Keratinocyte (primary cell): ENCODE measurements at regions not wholly inside any gene's neighbourhood (a gene's known extent, or its start where the extent isn't known, plus 50 kb on each side); places are given as distances from the start of the nearest gene placed in this dataset.
"Not testable (repeated sequence)": the region's sequence is repeated elsewhere in the genome, so short reads cannot be mapped to it uniquely, and the experiment has no call there.

Experiments used
- DNase-seq: peaks from one replicate; pipeline ENCODE4 v3.0.0-alpha.2; 2011; ENCODE audit warnings: low read depth, missing footprints, low spot score
- FAIRE-seq: peaks from 2 replicates; lab custom pipeline; 2011; peaks lifted over from hg19 to GRCh38; lab: Jason Lieb, UNC
- H2AFZ ChIP-seq: 2 replicates; pipeline ENCODE4 v1.6.0; 2012; ENCODE audit warnings: low read length, control low read depth, inconsistent platforms; ENCODE audit not compliant: control insufficient read depth
- H3K27ac ChIP-seq: 2 replicates; pipeline ENCODE4 v1.5.1; 2011; ENCODE audit warnings: low read length; ENCODE audit not compliant: control insufficient read depth, insufficient read depth
- H3K27me3 ChIP-seq: 3 replicates; pipeline ENCODE4 v1.6.0; 2011; ENCODE audit warnings: low read length; ENCODE audit not compliant: control insufficient read depth, insufficient read depth; ENCODE audit errors: extremely low read depth
- H3K36me3 ChIP-seq, 2 experiments: 2 replicates in 1 of 2; 3 replicates in 1 of 2; pipeline ENCODE4 v1.5.1; 2011; ENCODE audit warnings: low read length in 2 of 2, mild to moderate bottlenecking in 1 of 2; ENCODE audit not compliant: control insufficient read depth in 2 of 2, insufficient read depth in 2 of 2; ENCODE audit errors: extremely low read depth in 1 of 2
- H3K4me1 ChIP-seq: 3 replicates; pipeline ENCODE4 v1.5.1; 2011; ENCODE audit warnings: low read length; ENCODE audit not compliant: control insufficient read depth, insufficient read depth; ENCODE audit errors: extremely low read depth
- H3K4me2 ChIP-seq: 3 replicates; pipeline ENCODE4 v1.6.0; 2011; ENCODE audit warnings: low read depth, low read length; ENCODE audit not compliant: control insufficient read depth, insufficient read depth; ENCODE audit errors: extremely low read depth
- H3K4me3 ChIP-seq, 3 experiments: fragments of 200-600 bp in 1 of 3; sonication (generic) in 1 of 3; 2 replicates in 2 of 3; 3 replicates in 1 of 3; pipeline ENCODE4 v1.5.1; 2011 to 2016; ENCODE audit warnings: low read length in 3 of 3, mild to moderate bottlenecking in 3 of 3, control low read depth in 2 of 3, inconsistent platforms in 1 of 3, low read depth in 1 of 3, mixed read lengths in 1 of 3, mixed run types in 1 of 3, moderate library complexity in 1 of 3; ENCODE audit not compliant: control insufficient read depth in 2 of 3, insufficient read depth in 2 of 3; ENCODE audit errors: extremely low read depth in 1 of 3
- H3K79me2 ChIP-seq: 2 replicates; pipeline ENCODE4 v1.6.0; 2012; ENCODE audit warnings: low read length; ENCODE audit not compliant: control insufficient read depth, insufficient read depth
- H3K9ac ChIP-seq: 3 replicates; pipeline ENCODE4 v1.6.0; 2011; ENCODE audit warnings: low read length; ENCODE audit not compliant: control insufficient read depth, insufficient read depth; ENCODE audit errors: extremely low read depth
- H3K9me1 ChIP-seq: 3 replicates; pipeline ENCODE4 v1.6.0; 2011; ENCODE audit warnings: low read length; ENCODE audit not compliant: control insufficient read depth, insufficient read depth; ENCODE audit errors: extremely low read depth
- H3K9me3 ChIP-seq: 2 replicates; pipeline ENCODE4 v1.5.1; 2012; ENCODE audit warnings: low read depth, low read length; ENCODE audit not compliant: control insufficient read depth
- H4K20me1 ChIP-seq: 3 replicates; pipeline ENCODE4 v1.6.0; 2011; ENCODE audit warnings: low read length; ENCODE audit not compliant: control insufficient read depth, insufficient read depth; ENCODE audit errors: extremely low read depth
- EZH2 ChIP-seq: IDR thresholded peaks from one replicate; pipeline ENCODE4 v1.6.1; 2012; ENCODE audit warnings: inconsistent platforms, mild to moderate bottlenecking, low read length, moderate library complexity
- dilution Hi-C: fragments of 300-500 bp; cut with MboI; formaldehyde crosslinking; loops from one replicate; pipeline ENCODE4 v1.7.0; 2020; ENCODE audit warnings: low sequenced_read_pairs; ENCODE audit not compliant: extremely low pct_ligation_motif_present
- TF ChIP-seq, protein P1 (sequence below), 3 experiments: IDR thresholded peaks in 1 of 3; conservative IDR thresholded peaks in 1 of 3; optimal IDR thresholded peaks in 1 of 3; 2 replicates in 2 of 3; 3 replicates in 1 of 3; pipeline versions ENCODE3 to v1.5.1; 2011; ENCODE audit warnings: low read length in 3 of 3, mild to moderate bottlenecking in 3 of 3, moderate library complexity in 2 of 3, control low read depth in 1 of 3, inconsistent platforms in 1 of 3; ENCODE audit not compliant: insufficient read depth in 2 of 3; ENCODE audit errors: extremely low read depth in 1 of 3

DNA sequence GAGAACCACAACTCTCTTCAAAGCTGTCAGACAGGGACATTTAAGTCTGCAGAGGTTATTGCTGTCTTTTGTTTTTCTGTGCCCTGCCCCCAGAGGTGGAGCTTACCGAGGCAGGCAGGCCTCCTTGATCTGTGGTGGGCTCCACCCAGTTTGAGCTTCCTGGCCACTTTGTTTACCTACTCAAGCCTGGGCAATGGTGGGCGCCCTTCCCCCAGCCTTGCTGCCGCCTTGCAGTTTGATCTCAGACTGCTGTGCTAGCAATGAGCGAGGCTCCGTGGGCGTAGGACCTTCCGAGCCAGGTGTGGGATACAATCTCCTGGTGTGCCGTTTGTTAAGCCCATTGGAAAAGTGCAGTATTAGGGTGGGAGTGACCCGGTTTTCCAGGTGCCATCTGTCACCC, 822.1 kb downstream of the KCNMA1 start:
- DNase-seq, H3K36me3 ChIP-seq, FAIRE-seq, H3K4me3 ChIP-seq, H3K79me2 ChIP-seq, H3K27me3 ChIP-seq, H3K4me1 ChIP-seq, H3K9me3 ChIP-seq, H3K27ac ChIP-seq, H3K4me2 ChIP-seq, H3K9me1 ChIP-seq, H3K9ac ChIP-seq, H2AFZ ChIP-seq, dilution Hi-C loops, H4K20me1 ChIP-seq: not testable (repeated sequence)

DNA sequence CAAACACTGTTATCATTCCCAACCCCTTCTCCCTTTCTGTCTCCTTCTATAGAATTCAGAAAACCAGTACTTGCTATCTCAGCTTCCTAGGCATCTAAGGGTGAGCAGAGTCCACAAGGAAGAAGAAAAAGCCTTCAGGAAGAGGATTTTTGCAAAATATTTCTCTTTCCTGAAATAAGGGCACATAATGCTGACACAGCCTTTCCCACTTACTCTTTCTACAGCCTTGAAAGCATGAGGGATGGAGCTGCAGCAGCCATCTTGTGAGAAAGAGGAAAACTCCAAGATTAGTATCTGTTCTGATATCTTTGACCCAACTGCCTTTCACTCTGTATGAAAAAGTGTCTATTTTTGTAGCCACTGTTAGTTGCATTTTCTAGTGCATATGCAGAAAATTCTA, 826.2 kb downstream of the KCNMA1 start:
- TF ChIP-seq, protein P1, sequence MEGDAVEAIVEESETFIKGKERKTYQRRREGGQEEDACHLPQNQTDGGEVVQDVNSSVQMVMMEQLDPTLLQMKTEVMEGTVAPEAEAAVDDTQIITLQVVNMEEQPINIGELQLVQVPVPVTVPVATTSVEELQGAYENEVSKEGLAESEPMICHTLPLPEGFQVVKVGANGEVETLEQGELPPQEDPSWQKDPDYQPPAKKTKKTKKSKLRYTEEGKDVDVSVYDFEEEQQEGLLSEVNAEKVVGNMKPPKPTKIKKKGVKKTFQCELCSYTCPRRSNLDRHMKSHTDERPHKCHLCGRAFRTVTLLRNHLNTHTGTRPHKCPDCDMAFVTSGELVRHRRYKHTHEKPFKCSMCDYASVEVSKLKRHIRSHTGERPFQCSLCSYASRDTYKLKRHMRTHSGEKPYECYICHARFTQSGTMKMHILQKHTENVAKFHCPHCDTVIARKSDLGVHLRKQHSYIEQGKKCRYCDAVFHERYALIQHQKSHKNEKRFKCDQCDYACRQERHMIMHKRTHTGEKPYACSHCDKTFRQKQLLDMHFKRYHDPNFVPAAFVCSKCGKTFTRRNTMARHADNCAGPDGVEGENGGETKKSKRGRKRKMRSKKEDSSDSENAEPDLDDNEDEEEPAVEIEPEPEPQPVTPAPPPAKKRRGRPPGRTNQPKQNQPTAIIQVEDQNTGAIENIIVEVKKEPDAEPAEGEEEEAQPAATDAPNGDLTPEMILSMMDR (optimal IDR thresholded peaks at IDR 0.05 in 1 of 3, IDR thresholded peaks at IDR 0.05 in 1 of 3, conservative IDR thresholded peaks at IDR 0.05 in 1 of 3; ENCODE audit: extremely low read depth in 1 of 3, insufficient read depth in 2 of 3, low read length in 3 of 3): no peak
- TF ChIP-seq EZH2: no peak
- H4K20me1 ChIP-seq: no peaks in the 10 kb centered on the region
- no peak overlapping the region for H3K27ac ChIP-seq
- no peaks in the 10 kb centered on the region for H3K9me3 ChIP-seq
- no peaks in the 10 kb centered on the region for H3K27me3 ChIP-seq
- H2AFZ ChIP-seq: no peak overlapping the region
- no peaks in the 10 kb centered on the region for H3K9me1 ChIP-seq
- H3K4me1 ChIP-seq: no peaks in the 10 kb centered on the region
- dilution Hi-C loops: no loop called here
- no peaks in the 10 kb centered on the region for H3K79me2 ChIP-seq
- H3K4me3 ChIP-seq: no peak overlapping the region
- no peaks in the 10 kb centered on the region for H3K36me3 ChIP-seq
- FAIRE-seq: no peak
- H3K4me2 ChIP-seq: no peak overlapping the region
- no peak for DNase-seq
- H3K9ac ChIP-seq: no peak overlapping the region

DNA sequence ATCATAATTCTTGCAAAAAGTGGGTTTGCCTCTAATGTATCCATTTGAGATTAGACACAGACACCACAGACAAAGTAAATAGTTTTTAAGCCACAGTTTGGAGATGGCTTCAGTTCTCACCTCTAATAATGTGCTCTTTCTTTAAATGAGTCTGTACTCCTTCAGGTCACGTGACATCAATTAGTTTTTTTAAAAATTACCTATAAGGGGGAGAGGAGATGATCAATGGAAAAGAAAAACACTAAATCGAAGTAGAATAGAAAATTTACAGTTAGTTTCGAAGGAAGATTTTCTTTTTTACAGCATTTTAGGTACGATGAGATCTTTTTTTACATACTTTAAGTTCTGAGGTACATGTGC, 849.2 kb downstream of the KCNMA1 start:
- Histone ChIP-seq H3K4me1 (no peaks in the 10 kb centered on the region), H3K79me2 (no peaks in the 10 kb centered on the region), H3K36me3 (no peaks in the 10 kb centered on the region), H3K9ac (no peak overlapping the region), H3K4me3 (no peak overlapping the region), H4K20me1 (no peaks in the 10 kb centered on the region), H3K27me3 (no peaks in the 10 kb centered on the region), H2AFZ (no peak overlapping the region), H3K27ac (no peak overlapping the region), H3K9me1 (no peaks in the 10 kb centered on the region), H3K4me2 (no peak overlapping the region), H3K9me3 (no peaks in the 10 kb centered on the region)
- DNase-seq (no peak), FAIRE-seq (no peak)
- dilution Hi-C loops: no loop called here
- no peak for TF ChIP-seq EZH2
- TF ChIP-seq, protein P1 (optimal IDR thresholded peaks at IDR 0.05 in 1 of 3, IDR thresholded peaks at IDR 0.05 in 1 of 3, conservative IDR thresholded peaks at IDR 0.05 in 1 of 3; ENCODE audit: extremely low read depth in 1 of 3, insufficient read depth in 2 of 3, low read length in 3 of 3): no peak
